Stimulated activated CD4-positive, alpha-beta T cell treated with anti-CD3 and anti-CD28 coated beads, Interleukin-1b, Interleukin-23, amount 100 ng/mL, for 24 hours (primary cell): ENCODE measurements at regions not wholly inside any gene's neighbourhood (a gene's known extent, or its start where the extent isn't known, plus 50 kb on each side); places are given as distances from the start of the nearest gene placed in this dataset.

Experiments
- DNase-seq, 4 experiments: peaks; one replicate each; pipeline ENCODE4 v3.0.0-alpha.2; 2020; ENCODE audit warnings: low read depth in 4 of 4, low spot score in 1 of 4

GRCh38 chr1:221937155-221937953 lies 195.5 kb upstream of the DUSP10 start:
- DNase-seq = no peak

GRCh38 chr1:221933814-221934213 lies 191.9 kb upstream of the DUSP10 start:
- no peak for DNase-seq

GRCh38 chr1:221926441-221926840 lies 184.6 kb upstream of the DUSP10 start:
- DNase-seq = no peak

GRCh38 chr1:221925947-221926346 lies 184.1 kb upstream of the DUSP10 start:
- DNase-seq = no peak

GRCh38 chr1:221923929-221924598 lies 182.2 kb upstream of the DUSP10 start:
- DNase-seq = no peak

GRCh38 chr1:221921936-221922335 lies 180.0 kb upstream of the DUSP10 start:
- no peak for DNase-seq

GRCh38 chr1:221919743-221920142 lies 177.9 kb upstream of the DUSP10 start:
- no peak for DNase-seq

GRCh38 chr1:221919341-221919740 lies 177.5 kb upstream of the DUSP10 start:
- no peak for DNase-seq

GRCh38 chr1:221916176-221916575 lies 174.3 kb upstream of the DUSP10 start:
- DNase-seq = no peak

GRCh38 chr1:221915764-221916163 lies 173.9 kb upstream of the DUSP10 start:
- DNase-seq = no peak

- DNase-seq = no peak
Measured at GRCh38 chr1:221913351-221913892, 171.5 kb upstream of the DUSP10 start.

GRCh38 chr1:221912230-221912629 lies 170.3 kb upstream of the DUSP10 start:
- peak in 3 of 4 experiments; percentile 3 to 8 (median 7) for DNase-seq

GRCh38 chr1:221911714-221912113 lies 169.8 kb upstream of the DUSP10 start:
- DNase-seq = no peak

GRCh38 chr1:221910222-221910621 lies 168.3 kb upstream of the DUSP10 start:
- no peak for DNase-seq

- no peak for DNase-seq
Measured at GRCh38 chr1:221908573-221908972, 166.7 kb upstream of the DUSP10 start.

GRCh38 chr1:221907166-221907932 lies 165.5 kb upstream of the DUSP10 start:
- no peak for DNase-seq

GRCh38 chr1:221905802-221906201 lies 163.9 kb upstream of the DUSP10 start:
- no peak for DNase-seq

GRCh38 chr1:221904319-221904718 lies 162.4 kb upstream of the DUSP10 start:
- DNase-seq = no peak

- no peak for DNase-seq
Measured at GRCh38 chr1:221903594-221903993, 161.7 kb upstream of the DUSP10 start.

GRCh38 chr1:221902961-221903360 lies 161.1 kb upstream of the DUSP10 start:
- DNase-seq = no peak

- no peak for DNase-seq
Measured at GRCh38 chr1:221900678-221901077, 158.8 kb upstream of the DUSP10 start.

GRCh38 chr1:221897321-221897721 lies 155.4 kb upstream of the DUSP10 start:
- DNase-seq = no peak
